NCI-H2196 (cell line): ENCODE measurements at regions not wholly inside any gene's neighbourhood (a gene's known extent, or its start where the extent isn't known, plus 50 kb on each side); places are given as distances from the start of the nearest gene placed in this dataset.

Experiments
- DNase-seq: peaks from one replicate; lab custom pipeline; 2025; ENCODE audit not compliant: unreplicated experiment; lab: John Stamatoyannopoulos, UW

- DNase-seq = no peak
Observed at GRCh38 chr16:56140645-56141044, 50.6 kb upstream of the GNAO1 start.

GRCh38 chr16:56137269-56137668 lies 54.0 kb upstream of the GNAO1 start:
- DNase-seq = no peak

GRCh38 chr16:56136256-56136655 lies 55.0 kb upstream of the GNAO1 start:
- no peak for DNase-seq

- no peak for DNase-seq
Observed at GRCh38 chr16:56134790-56135189, 56.5 kb upstream of the GNAO1 start.

GRCh38 chr16:56125922-56126321 lies 65.4 kb upstream of the GNAO1 start:
- no peak for DNase-seq

- no peak for DNase-seq
Observed at GRCh38 chr16:56122251-56122650, 69.0 kb upstream of the GNAO1 start.

- DNase-seq = no peak
Observed at GRCh38 chr16:56121156-56121500, 70.2 kb upstream of the GNAO1 start.

GRCh38 chr16:56120447-56121155 lies 70.7 kb upstream of the GNAO1 start:
- DNase-seq = no peak

- DNase-seq = no peak
Observed at GRCh38 chr16:56119133-56119532, 72.2 kb upstream of the GNAO1 start.

GRCh38 chr16:56116577-56116964 lies 74.7 kb upstream of the GNAO1 start:
- no peak for DNase-seq

- DNase-seq = no peak
Observed at GRCh38 chr16:56115817-56116576, 75.3 kb upstream of the GNAO1 start.

GRCh38 chr16:56113223-56113622 lies 78.1 kb upstream of the GNAO1 start:
- no peak for DNase-seq

GRCh38 chr16:56111100-56111499 lies 80.2 kb upstream of the GNAO1 start:
- DNase-seq = no peak

- DNase-seq = no peak
Observed at GRCh38 chr16:56109994-56110393, 81.3 kb upstream of the GNAO1 start.

- DNase-seq = no peak
Observed at GRCh38 chr16:56109205-56109604, 82.1 kb upstream of the GNAO1 start.

- DNase-seq = no peak
Observed at GRCh38 chr16:56108724-56109123, 82.6 kb upstream of the GNAO1 start.

GRCh38 chr16:56108056-56108471 lies 83.2 kb upstream of the GNAO1 start:
- no peak for DNase-seq

- no peak for DNase-seq
Observed at GRCh38 chr16:56106527-56106926, 84.8 kb upstream of the GNAO1 start.

- DNase-seq = no peak
Observed at GRCh38 chr16:56102906-56103305, 88.4 kb upstream of the GNAO1 start.

GRCh38 chr16:56102183-56102686 lies 89.1 kb upstream of the GNAO1 start:
- DNase-seq = no peak

- DNase-seq = no peak
Observed at GRCh38 chr16:56101480-56101879, 89.8 kb upstream of the GNAO1 start.

GRCh38 chr16:56097306-56097705 lies 94.0 kb upstream of the GNAO1 start:
- no peak for DNase-seq

- no peak for DNase-seq
Observed at GRCh38 chr16:56094231-56094630, 97.1 kb upstream of the GNAO1 start.
